Cortex of kidney (tissue), 1 donor: ENCODE measurements at regions not wholly inside any gene's neighbourhood (a gene's known extent, or its start where the extent isn't known, plus 50 kb on each side); places are given as distances from the start of the nearest gene placed in this dataset.

Experiments
- DNase-seq: peaks from one replicate; lab custom pipeline; 2025; lab: John Stamatoyannopoulos, UW

DNA sequence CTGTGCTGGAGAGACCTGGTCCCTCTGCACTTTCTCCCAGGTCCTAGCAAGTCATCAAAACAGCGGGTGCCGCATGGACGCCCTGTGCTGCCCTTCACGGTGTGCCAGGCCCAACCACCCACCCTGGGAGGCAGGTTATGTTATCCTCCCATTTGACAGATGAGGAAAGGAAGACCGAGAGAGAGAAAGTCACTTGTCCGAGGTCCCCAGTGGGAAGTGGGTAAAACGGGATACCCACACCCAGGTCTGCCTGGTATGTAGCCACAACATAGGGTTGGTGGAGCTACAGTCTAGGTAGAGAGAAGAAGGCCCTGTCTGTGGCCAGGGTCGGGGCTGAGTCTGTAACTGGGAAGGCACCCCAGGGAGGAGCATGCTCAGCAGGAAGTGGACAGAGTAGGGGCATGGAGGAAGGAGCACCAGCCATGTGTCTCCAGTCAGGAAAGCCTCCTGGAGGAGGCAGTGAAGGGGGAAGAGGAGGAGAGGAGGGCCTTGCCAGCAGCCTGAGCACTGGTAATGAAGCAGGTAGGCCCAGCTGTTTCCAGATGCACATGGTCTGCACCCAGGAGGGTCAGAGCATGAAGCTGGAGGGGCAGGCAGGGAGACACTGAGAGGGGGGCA lies 98.4 kb downstream of the ZFP36L2 start:
- no peak for DNase-seq

DNA sequence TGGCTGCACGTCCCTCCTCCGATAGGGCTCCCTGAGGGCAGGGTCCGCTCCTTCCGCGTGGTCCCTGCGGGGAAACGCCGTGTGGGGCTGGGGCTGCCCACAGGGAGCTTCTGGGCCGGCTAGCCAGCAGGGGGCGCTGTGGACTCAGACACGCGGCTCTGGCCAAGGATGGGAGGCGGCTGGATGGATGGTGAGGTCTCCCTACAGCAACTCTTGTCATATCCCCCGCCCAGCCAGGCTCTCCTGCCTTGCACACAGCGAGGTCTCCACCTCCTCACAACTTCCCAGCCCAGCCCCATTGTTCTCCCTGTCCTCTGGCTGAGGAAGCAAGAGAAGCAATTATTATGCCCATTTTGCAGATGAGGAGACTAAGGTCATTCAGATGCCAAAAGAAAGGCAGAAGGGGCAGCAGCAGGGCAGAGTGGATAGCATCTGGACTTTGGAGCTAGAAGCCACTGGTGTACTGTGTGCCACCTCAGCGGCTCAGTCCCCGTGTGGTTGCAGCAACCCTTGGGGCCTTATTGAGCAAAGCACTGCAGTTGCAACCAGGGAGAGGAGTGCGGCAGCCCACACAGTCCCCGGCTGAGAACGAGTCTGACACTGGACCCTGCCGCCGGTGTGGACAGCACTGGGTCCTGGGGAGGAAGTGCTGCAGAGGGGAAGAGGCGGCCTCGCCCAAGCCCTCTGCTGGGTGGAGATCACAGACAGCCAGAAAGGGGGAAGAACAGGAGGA lies 99.0 kb downstream of the ZFP36L2 start:
- DNase-seq: no peak

DNA sequence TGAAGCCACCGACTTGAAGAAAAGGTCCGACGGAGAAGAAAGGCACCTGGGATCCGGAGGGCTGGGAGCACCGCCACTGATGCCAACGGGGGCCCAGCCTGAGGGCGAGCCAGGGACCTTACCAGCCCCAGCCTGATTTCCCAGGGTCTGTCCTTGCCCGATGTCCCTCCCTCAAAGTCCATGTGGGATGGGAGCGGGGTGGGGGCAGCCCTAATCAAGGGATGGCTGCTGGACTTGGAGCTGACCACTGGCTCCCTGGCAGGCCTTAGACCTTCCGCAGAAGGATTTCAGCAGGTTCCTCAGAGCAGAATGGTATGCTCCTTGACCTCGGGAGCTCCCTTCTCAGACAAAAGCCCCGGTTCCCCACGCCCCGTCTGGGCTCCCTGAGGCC lies 99.6 kb downstream of the ZFP36L2 start:
- DNase-seq: no peak

DNA sequence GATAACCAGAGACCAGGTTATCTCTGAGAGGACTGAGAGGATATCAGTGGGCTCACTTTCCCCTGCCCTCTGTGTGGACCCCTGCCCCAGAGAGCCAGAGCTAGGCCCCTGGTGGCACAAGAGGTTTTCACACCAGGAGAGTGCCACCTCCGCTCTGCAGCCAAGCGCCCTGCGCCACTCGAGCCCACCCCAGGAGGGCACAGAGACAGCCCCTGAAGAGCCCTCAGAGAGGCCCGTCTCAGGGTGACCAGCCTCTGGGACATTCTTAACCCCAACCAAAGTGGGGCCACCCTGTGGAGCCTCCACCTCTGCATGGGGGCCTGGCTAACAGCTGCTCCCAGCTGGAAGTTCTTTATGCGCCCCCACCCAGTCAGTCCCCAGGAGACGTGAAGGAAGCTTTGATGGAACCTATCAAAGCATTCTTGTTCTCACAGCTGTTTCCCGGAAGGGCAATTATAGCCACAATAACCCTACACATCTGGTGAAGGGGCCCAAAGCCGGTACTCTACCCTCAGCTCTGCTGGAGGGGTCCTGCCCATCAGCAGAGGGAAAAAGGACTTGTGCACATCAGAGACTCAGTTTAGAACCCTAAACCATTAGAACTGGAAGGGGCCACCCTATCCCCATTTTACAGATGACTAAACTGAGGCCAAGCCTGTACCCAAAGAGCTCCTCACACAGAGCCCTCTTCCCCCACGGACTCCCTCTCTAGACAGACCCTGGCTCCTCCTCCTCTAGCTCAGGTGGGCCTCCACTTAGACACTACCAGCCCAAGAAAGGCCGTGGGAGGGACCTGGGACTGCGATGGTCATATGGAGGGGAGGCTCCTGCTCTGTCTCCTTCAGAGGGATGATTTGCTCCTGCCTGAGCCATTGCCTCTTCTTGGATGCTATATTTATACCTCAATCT lies 101.1 kb downstream of the ZFP36L2 start:
- no peak for DNase-seq

DNA sequence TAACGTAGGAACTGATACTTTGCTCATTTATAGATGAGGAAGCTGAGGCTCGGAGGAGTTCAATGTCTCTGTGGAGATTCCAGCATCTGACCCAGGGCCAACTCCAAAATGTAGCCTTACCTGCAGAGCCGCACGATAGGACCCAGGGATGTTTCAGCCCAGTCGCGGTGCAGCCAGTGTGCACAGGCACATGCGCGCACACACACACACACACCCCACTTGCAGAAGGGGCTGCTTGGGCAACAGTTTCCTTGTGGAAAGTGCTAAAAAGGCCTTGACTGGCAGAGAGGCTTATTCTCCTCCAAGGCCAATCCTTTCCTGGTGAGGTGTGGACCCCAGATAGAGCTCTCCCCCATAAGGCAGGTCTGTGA lies 101.7 kb downstream of the ZFP36L2 start:
- DNase-seq: no peak

GRCh38 chr2:43123981-43124686 lies 102.3 kb downstream of the ZFP36L2 start:
- DNase-seq: no peak

DNA sequence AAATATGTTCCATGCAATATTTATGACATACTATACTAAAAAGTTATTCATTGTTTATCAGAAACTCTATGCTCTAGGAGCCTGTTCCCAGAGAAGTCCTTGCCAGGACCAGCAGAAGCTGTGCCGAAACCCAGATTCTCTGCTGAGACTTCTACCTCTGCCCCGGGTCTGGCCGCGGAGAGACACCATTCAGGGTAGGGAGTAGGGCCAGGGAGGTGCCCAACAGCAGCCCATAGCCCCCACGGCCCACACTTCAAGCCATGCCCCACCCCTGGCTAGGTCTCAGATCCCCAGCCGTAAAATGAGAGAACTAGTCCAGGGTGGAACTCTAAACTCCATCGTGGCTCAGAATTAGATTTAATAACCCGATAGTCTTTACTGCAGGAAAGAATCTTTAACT lies 102.9 kb downstream of the ZFP36L2 start:
- DNase-seq: no peak

- no peak for DNase-seq
Measured at GRCh38 chr2:43123028-43123427, 103.4 kb downstream of the ZFP36L2 start.

- DNase-seq: no peak
Measured at GRCh38 chr2:43121580-43122314, 104.7 kb downstream of the ZFP36L2 start.

DNA sequence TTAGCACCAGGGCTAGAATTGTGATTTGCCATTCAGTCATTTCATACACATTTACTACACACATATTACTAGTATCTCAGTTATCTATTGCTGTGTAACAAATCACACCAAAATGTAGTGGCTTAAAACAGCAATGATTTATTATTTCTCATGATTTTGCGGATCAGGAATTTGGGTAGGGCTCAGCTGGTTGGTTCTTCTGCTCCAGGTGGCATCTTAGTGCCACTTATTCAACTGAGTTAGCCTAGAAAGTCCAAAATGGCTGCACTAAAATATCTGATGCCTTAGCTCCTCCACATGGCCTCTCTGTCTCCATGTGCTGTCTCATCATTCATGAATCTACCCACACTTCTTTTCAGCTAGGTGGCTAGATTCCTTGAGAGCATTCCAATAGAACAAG lies 107.1 kb downstream of the ZFP36L2 start:
- no peak for DNase-seq

DNA sequence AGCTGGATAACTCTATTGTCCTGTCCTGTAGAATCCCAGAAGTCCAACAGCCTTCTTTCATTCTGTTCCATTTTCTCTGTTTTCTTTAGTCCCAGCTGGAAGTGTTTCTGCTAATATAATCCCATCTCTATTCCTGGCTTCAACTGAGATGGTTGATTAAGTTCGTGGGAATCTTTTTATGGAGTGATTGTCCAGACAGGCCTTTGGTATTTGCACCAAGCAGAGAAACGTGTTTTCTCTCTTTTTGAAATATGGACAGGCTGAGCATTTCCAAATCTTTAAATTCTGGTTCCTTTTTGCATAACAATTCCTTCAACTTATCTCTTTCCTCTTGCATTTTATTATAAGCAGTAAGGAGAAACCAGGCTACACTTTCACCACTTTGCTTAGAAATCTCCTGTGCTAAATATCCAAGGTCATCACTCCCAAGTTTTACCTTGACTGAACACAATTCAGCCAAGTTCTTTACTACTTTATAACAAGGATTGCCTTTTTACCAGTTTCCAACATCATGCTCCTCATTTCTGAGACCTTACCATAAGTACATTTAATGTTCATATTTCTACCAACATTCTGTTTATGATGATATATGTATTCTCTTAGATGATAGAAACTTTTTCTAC lies 108.8 kb downstream of the ZFP36L2 start:
- no peak for DNase-seq

GRCh38 chr2:43116988-43117387 lies 109.4 kb downstream of the ZFP36L2 start:
- DNase-seq: no peak

DNA sequence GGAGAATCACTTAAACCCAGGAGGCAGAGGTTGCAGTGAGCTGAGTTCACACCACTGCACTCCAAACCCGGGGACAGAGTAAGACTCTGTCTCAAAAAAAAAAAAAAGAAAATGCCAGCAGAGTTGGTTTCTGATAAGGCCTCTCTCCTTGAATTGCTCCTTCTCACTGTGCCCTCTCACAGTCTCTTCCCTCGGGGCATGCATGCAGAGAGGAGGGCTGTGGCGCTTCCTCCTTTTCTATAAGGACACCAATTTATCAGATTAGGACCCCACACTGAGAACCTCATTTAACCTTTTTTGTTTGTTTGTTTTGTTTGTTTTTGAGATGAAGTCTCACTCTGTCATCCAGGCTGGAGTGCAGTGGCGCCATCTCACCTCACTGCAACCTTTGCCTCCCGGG lies 110.5 kb downstream of the ZFP36L2 start:
- no peak for DNase-seq

DNA sequence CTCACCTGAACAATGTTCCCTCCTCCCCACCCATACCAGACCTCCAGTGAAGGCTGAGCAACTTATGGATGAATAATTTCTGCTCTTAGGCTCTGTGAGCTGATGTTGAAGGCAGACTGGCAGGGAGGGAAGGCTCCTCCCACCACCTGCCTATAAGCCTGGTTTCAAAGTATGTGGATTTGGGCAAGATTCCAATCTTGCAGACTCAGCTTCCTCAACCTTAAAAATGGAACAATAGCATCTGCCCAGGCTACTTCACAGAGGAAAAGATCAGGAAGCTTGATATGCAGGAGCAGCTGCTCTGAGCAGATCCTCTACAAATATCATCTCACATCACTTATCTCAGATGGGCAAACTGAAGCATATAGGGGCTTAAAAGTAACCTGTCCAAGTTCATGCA lies 112.2 kb downstream of the ZFP36L2 start:
- DNase-seq: no peak

DNA sequence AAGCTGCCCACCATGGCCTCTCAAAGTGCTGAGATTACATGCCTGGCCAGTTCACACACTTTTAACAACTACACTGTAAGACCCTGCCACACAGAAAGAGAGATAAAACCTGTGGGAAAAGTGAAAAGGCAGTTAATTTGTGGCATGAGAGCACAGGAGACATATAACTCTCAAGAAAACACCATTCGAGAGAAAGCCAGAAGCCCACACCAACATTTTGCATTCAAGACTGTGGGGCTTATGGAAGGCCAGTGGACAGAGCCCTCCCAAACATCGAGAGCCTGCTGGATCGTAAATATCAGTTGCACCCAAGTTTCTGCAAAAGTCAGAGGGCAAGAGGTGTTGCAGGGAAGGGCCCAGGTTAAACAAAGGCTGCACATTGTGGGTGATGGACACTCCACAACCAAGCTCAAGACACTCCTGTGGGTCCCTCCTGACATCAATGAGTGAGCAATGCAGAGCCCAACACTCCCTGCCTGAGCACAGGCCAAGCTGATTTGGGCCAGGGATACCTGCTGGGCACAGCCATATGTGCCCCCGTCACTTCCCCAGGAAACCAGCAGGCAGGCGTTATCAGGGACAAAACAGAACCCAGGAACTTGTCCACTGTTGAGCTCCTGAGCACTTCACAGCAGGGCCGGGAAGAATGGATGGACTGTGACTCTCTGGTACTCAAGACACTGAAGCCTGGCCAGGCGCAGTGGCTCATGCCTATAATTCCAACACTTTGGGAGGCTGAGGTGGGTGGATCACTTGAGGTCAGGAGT lies 114.4 kb downstream of the ZFP36L2 start:
- no peak for DNase-seq

DNA sequence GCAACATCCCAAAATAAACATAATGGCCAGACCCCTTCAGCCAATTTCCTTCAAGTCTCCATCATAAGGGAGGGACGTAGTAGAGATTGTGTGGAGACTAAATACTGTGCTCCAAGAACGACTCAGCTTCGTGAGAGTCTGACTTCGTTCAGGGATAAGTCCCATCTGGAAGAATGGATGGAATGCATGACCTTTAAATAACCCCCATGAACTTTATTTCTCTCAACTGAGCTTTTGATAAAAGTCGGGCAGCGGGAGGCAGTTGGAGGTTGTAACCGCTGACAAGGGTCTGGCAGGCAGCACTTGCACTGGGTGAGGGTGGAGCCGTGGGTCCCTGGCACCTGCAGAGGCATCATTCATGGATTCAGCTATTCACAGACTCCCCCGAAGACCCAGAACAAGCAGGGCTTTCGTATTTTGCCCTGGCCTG lies 115.9 kb downstream of the ZFP36L2 start:
- no peak for DNase-seq

DNA sequence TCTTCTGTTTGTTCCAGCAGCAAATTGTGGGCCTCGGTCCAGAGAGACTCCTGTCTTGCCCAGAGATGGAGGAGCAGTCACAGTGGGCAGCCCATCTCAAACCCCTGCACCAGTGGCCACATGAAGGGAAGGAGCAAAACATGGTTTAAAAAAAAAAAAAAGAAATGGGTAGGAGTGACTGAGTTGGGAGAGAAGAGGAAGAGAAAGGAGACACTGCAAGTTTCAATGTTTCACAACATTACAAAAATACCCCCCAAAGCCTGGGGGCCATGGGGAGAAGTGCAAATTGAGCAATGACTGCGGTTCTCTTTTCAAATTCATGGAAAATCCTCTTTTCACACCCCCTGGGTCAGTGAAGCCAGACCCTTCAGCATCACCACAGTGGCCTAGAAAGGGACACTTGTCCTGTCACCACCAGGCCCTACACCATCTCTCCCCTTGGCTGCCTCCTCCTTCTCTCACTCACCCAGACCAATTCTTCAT lies 117.1 kb downstream of the ZFP36L2 start:
- no peak for DNase-seq

GRCh38 chr2:43107679-43108078 lies 118.7 kb downstream of the ZFP36L2 start:
- no peak for DNase-seq

- DNase-seq: no peak
Measured at GRCh38 chr2:43106559-43107527, 119.6 kb downstream of the ZFP36L2 start.
